IPS DF 19.7 (cell line): ENCODE measurements at regions not wholly inside any gene's neighbourhood (a gene's known extent, or its start where the extent isn't known, plus 50 kb on each side); places are given as distances from the start of the nearest gene placed in this dataset.
"Not testable (repeated sequence)": the region's sequence is repeated elsewhere in the genome, so short reads cannot be mapped to it uniquely, and the experiment has no call there.

Experiments used
- DNase-seq: peaks from one replicate; pipeline ENCODE4 v3.0.0-alpha.2; 2013; ENCODE audit warnings: low read depth, low spot score

DNA sequence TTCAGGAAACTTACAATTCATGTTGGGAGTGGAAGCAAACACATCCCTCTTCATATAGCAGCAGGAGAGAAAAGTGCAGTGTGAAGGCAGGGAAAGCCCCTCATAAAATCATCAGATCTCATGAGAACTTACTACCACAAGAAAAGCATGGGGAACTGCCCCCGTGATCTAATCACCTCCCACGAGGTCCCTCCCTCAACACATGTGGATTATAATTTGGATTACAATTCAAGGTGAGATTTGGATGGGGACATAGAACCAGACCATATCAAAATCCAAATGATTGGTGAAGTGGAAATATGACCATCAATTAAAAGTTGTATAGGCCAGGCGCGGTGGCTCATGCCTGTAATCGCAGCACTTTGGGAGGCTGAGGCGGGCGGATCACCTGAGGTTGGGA is 1268.0 kb downstream of the JRKL start:
- DNase-seq: no peak

GRCh38 chr11:97667057-97667456 is 1277.2 kb downstream of the JRKL start:
- no peak for DNase-seq

DNA sequence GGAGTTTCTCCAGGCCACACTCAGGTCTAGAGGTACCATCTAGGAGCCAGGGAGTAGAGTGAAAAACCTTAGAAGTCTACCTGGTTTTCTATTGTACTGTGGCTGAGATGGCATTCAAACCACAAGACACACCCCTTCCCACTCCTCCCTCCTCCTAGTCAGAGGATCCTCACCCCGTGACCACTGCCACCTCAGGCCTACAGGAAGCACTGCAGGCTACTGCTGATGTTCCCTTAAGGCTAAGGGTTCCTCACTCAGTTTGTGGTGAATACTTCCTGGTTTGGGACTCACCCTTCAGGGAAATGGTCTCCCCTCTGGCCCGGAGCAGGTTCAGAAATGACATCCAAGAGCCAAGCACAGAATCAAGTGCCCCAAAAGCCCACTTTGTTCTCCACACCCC is 1293.9 kb downstream of the JRKL start:
- peak; percentile 65 for DNase-seq

DNA sequence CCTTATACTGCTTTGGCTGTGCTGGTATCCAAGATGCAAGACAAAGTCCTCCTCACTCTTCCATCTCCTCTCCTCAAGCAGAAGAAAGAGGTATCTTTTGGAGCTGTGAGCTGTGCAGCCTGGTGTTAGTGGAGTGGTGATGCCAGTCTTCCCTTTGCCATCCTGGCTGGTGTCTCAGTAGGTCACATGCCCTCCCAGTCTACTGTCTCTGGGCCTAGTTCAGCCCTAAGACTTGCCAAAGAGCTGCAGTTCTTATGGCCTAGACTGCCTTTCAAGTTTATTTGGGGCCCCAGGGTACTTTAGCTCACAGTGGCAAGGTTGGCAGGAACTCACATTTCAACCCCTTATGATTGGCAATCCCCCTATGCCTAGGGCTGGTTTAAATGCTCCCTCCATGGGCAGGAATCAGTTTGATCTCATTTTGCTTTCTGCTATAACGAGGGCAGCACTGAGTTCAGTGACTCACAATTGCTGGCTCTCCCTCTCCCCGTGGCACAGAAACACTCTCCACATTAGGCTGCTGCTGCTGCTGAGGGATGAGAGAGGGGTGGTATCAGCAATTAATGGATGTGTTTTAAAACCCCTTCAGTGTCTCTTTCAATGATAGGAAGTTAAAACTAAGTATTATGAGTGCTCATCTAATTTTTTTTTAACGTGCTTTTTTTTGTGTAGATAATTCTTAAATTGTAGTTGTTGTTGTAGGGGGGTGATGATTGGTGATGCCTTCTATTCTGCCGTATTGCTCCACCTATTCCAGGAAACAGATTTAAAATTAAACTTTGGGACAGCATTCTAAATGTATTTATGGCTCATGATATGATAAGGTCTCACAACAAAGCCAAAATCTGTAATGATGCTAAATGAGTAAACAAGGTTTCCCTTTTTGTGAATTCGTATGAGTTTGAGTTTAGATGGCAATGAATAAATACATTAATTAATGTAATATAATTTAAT is 1295.0 kb downstream of the JRKL start:
- DNase-seq: no peak

DNA sequence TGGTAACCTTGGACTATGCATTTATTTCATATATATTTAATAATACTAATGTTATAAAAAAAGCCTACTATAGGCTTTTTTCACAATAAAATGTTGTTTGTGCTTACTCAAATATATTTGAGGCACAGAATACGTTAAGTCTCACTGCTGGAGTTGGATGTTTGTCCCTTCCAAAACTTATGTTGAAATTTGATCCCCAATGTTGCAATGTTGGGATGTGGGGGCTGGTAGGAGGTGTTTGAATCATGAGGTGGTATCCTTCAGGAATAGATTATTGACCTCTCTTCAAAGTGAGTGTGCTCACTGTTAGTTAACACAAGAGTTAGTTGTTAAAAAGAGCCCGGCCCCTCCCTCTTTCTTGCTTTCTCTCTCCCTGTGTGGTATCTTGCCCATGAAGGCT is 1295.9 kb downstream of the JRKL start:
- DNase-seq: no peak

GRCh38 chr11:97687111-97687510 is 1297.3 kb downstream of the JRKL start:
- DNase-seq: no peak

DNA sequence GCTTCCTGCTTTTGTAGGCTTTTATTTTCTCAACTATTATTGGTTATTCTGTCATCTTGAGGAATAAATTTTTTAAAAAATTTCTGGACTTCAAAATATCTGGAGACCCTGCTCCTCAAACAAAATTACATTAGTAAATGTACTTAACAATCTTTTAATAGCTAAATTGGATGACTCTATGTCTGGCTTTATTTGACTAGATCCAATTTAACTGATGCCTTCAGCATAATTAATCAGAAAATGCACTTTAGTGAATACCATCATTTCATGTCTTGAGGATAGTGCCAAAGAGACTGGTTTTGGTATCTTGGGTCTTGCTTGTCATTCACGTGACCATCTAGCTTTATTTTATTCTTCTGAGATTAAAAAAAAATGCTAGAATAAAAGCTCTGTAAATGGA is 1301.2 kb downstream of the JRKL start:
- DNase-seq: no peak

DNA sequence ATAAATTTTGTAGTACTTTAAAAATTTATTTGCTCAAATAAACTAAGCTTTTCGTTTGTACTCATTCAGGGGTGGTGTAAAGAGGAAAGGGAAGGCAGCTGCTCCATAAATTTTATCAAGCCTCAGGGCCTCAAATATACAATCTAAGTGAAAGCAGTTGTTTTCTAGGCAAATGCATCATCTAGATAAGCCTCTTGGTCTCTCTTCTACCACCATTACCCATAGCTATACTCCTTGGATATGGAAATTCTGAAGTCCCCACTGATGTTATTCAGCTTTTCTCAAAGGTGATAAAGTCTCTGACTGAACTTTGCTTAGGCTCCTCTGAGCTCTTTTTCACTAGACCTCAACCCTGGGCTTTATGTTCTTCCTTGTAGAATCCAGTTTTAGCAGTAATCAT is 1313.1 kb downstream of the JRKL start:
- DNase-seq: no peak

DNA sequence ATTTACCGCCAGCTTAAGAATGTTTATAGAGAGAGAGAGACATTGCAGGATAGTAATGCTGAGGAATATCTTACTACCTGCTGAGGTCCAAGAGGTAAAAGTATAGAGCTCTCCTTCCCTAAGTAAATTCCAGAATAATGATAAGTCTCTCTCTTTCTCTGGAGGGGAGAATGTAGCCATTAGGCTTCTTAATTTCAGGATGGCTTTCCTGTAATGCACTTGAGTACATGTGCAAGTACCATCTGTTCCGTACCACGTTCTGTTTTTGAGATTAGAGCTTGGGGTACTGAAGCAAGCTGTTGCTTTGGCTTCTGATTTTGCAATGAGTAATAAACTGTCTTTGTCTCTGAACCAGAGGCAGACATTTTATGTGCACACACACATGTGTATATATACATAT is 1314.0 kb downstream of the JRKL start:
- no peak for DNase-seq

GRCh38 chr11:97705441-97705840 is 1315.3 kb upstream of the CNTN5 start:
- not testable (repeated sequence) for DNase-seq

DNA sequence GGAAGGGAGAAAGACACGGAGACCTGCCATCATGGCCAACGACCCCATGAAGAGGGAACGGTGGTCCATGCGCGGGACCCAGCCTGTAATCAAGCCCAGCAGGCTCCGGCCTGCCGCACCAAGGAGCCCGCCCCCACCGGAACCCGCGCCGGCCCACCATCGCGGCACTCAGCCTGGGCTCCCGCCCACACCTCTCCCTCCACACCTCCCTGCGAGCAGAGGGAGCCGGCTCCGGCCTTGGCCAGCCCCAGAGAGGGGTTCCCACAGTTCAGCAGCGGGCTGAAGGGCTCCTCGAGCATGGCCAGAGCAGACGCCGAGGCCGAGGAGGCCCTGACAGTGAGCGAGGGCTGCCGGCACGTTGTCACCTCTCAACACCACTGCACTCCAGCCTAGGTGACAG is 1302.8 kb upstream of the CNTN5 start:
- no peak for DNase-seq

DNA sequence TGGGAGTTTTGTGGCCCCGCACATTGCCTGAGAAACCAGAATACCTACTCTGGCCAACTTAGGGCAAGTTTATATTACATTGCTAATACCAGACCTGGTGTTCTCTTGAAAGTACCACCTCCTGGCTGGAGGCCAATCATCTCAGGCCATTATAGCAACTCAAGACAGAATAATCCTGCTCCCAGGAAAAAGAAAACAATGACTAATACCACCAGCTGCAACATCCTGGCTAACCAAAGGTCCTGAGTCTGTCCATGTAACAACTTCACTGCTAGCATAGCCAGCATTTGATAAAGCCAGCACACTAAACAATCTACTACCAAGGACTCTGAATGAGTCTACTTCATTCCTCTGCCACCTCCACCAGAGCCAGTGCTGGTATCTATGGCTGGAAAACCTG is 1298.7 kb upstream of the CNTN5 start:
- DNase-seq: no peak

DNA sequence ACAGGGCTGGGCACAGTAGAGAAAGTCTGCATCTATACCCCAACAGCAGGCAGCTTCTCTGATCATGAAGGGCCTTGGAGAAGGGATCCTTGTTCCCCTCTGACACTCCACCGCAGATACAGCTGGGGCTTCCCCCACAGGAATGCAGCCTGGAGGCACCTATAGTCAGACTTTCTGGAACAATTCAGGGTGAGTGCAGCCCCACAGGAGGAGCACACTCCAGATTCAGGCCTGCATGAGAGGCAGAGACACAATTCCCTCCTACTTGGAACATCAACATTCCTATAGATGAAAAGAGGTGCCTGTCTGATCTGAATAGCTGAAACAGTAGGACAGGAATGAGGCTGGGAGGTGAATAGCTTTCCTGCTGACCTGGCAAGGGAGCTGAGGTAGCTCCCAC is 1298.0 kb upstream of the CNTN5 start:
- DNase-seq: peak; percentile 61

DNA sequence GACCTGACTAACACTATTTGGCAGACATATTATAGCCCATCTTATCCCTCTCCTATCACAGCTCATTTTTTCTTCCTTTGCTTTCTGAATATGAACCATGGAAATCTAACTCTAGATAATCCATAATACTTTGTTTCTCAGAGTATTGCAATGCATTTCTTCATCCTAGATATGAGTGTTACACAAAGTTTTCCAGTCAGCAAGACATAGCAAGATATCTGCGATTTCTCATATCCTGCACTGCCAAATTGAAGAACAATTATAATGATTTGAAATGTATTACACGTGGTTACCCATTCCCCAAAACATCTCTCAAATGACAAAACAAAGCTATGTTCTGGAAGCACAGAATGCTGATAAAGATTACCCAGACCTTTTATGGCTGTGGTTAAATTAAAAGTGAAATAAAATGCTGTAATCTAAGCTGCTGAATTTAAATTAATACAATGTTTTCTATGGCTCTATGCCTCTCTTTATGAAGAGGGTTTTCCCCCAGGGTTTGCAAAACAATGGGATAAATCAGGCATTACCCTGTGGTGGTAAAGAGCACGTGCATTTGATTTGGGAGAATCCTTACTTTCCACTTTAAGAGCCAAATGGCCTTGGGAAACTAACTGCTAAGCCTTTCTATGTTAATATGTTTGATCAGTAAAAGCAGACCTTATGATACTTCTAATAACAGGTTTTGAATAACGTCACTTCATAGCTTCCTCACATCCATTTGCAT is 1291.0 kb upstream of the CNTN5 start:
- no peak for DNase-seq

DNA sequence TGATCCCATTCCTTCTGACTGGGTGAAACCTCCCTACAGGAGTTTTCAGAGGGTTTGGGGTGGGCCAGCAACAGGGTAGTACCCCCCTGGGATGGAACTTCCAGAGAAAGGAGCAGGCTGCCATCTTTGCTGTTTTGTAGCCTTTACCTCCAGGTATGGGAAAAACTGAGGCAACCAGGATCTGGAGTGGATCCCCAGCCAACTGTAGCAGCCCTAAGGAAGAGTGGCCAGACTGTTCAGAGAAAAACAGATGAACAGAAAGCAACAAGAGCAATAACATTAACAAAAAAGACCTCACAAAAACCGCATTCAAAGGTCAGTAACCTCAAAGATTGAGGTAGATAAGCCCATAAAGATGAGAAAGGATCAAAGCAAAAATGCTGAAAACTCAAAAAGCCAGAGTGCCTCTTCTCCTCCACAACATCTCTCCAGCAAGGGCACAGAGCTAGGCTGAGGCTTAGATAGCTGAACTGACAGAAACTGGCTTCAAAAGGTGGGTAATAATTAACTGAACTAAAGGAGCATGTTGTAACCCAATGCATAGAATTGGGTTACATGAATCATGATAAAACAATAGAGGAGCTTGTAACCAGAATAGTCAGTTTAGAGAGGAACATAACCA is 1288.6 kb upstream of the CNTN5 start:
- no peak for DNase-seq

- DNase-seq: no peak
Measured at GRCh38 chr11:97738751-97739150, 1282.0 kb upstream of the CNTN5 start.

GRCh38 chr11:97739932-97740800 is 1280.6 kb upstream of the CNTN5 start:
- no peak for DNase-seq

DNA sequence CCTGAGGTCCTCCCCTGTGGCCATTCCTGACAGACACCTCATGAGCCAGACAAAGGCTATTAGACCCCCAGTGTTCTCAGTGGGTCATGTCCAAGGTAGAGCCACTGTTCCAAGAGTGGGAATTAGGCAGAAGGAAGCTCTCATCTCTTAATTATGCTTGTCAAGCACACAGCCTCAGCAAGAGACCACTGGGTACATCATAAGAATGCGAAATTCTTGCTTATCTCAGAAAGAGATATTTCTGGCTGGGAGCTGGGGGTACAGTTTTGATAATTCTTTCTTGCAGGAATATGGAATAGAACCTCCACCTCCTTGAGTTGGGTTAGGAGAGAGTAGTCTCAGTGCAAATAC is 1280.0 kb upstream of the CNTN5 start:
- DNase-seq: no peak

GRCh38 chr11:97742717-97743116 is 1278.0 kb upstream of the CNTN5 start:
- no peak for DNase-seq

- no peak for DNase-seq
Measured at GRCh38 chr11:97743205-97743742, 1277.5 kb upstream of the CNTN5 start.

DNA sequence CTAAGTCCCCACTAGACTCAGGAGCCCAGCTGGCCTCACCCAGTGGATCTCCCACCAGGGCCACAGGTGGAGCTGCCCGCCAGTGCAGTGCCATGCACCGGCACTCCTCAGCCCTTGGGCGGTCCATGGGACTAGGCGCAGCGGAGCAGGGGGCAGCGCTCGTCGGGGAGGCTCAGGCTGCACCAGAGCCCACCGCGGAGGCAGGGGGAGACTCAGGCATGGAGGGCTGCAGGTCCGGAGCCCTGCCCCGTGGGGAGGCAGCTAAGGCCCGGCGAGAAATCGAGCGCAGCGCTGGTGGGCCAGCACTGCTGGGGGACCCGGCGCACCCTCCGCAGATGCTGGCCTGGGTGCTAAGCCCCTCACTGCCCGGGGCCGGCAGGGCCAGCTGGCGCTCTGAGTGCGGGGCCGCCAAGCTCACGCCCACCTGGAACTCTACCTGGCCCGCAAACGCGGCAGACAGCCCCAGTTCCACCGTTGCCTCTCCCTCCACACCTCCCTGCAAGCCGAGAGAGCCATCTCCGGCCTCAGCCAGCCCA is 1275.2 kb upstream of the CNTN5 start:
- DNase-seq: no peak
